ENCODE measurements at regions not wholly inside any gene's neighbourhood (a gene's known extent, or its start where the extent isn't known, plus 50 kb on each side); places are given as distances from the start of the nearest gene placed in this dataset.
"Not testable (repeated sequence)": the region's sequence is repeated elsewhere in the genome, so short reads cannot be mapped to it uniquely, and the experiment has no call there.

DNA sequence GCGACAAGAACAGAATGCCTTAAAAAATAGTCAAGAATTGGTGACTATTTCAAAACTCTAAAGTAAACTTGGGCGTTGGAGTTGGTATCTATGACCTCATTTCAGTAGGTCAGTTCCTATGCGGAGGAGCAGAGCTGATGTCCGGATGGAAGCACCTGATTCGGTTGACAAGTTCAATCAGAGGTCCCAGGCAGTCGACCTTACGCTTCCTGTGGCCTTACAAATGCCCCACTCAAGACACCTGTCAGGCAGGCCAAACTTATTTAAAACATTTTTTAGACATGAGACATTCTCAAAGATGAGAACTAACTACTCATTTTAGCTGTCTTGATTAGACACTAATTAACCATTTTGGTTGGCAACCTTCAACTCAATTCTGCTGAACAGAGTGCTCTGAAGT lies 137.7 kb upstream of the ADAMTS3 start:
- Histone ChIP-seq H3K27ac (ENCODE audit: insufficient read depth, low read depth, low read length, poor library complexity, severe bottlenecking) (no peak overlapping the region), H3K4me1 (ENCODE audit: control insufficient read depth, insufficient read depth, low read length) (no peaks in the 10 kb centered on the region), H3K4me3 (ENCODE audit: insufficient read depth, low read depth, low read length) (no peak overlapping the region), H3K9me3 (ENCODE audit: control insufficient read depth, low read length) (no peaks in the 10 kb centered on the region), H3K27me3 (ENCODE audit: control insufficient read depth, insufficient read depth, low read length, poor library complexity, severe bottlenecking) (no peaks in the 10 kb centered on the region), H3K36me3 (ENCODE audit: control insufficient read depth, insufficient read depth, low read length) (no peaks in the 10 kb centered on the region)
- WGBS, 2 experiments: 93 to 97% methylated on average over 7 of the region's 7 CpGs

DNA sequence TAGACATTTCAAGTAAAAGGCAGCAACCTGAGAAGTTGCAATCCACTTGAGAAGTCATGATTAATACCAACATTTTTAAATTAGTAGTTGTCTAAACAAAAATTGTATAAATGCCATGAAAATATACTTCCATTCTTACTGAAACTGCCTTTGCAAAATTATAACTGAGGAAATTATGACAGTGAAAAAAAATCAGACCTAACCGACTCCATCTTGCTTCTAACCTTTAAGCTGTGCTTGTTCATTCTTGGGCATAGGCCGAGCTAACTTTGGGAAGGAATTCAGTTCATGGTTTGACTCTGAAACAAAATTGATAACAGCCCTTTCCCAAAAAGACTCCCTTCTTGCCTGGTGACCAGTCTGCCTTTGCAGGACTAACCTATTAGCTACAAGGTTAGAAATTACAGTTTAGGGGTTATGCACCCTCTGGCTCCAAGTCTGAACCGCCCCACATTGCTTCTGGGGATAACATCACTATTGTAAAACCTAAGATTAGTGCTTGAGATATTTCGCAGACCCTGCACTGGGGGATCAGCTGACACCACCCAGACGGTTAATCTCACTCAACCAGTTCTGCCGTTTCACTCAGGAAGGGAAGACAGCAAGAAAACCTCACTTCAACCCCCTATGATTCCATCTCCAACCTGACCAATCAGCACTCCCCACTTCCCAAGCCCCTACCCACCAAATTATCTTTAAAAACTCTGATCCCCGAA lies 136.1 kb upstream of the ADAMTS3 start:
- not testable (repeated sequence) for H3K9me3 ChIP-seq (ENCODE audit: control insufficient read depth, low read length); H3K27me3 ChIP-seq (ENCODE audit: control insufficient read depth, insufficient read depth, low read length, poor library complexity, severe bottlenecking); H3K4me3 ChIP-seq (ENCODE audit: insufficient read depth, low read depth, low read length); H3K27ac ChIP-seq (ENCODE audit: insufficient read depth, low read depth, low read length, poor library complexity, severe bottlenecking); H3K36me3 ChIP-seq (ENCODE audit: control insufficient read depth, insufficient read depth, low read length); H3K4me1 ChIP-seq (ENCODE audit: control insufficient read depth, insufficient read depth, low read length)
- WGBS, 2 experiments: 89 to 90% methylated on average over 7 of the region's 7 CpGs

DNA sequence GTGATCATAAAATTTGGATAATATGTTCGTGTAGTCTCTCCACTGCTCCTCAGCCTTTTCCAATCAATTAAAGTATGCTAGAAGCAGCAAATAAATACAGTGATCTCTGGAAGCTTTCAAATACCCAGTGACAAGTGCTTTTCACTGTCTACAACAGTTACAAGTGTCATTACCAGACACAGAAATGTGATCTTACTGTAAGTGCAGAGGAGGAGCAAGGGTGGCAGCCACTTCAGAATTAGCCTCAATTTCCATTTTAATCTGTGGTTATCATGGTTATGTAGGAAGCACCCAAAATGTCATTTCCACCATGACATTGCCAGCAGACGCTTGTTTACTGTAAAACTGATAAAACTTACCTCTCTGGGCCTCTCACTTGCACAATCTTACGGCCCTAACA lies 133.9 kb upstream of the ADAMTS3 start:
- H3K4me3 ChIP-seq (ENCODE audit: insufficient read depth, low read depth, low read length): no peak overlapping the region
- no peaks in the 10 kb centered on the region for H3K4me1 ChIP-seq (ENCODE audit: control insufficient read depth, insufficient read depth, low read length)
- H3K36me3 ChIP-seq (ENCODE audit: control insufficient read depth, insufficient read depth, low read length): no peaks in the 10 kb centered on the region
- H3K27ac ChIP-seq (ENCODE audit: insufficient read depth, low read depth, low read length, poor library complexity, severe bottlenecking): no peak overlapping the region
- no peaks in the 10 kb centered on the region for H3K27me3 ChIP-seq (ENCODE audit: control insufficient read depth, insufficient read depth, low read length, poor library complexity, severe bottlenecking)
- WGBS, 2 experiments: 72 to 81% methylated on average over 2 to 3 of the region's 3 CpGs
- no peaks in the 10 kb centered on the region for H3K9me3 ChIP-seq (ENCODE audit: control insufficient read depth, low read length)

DNA sequence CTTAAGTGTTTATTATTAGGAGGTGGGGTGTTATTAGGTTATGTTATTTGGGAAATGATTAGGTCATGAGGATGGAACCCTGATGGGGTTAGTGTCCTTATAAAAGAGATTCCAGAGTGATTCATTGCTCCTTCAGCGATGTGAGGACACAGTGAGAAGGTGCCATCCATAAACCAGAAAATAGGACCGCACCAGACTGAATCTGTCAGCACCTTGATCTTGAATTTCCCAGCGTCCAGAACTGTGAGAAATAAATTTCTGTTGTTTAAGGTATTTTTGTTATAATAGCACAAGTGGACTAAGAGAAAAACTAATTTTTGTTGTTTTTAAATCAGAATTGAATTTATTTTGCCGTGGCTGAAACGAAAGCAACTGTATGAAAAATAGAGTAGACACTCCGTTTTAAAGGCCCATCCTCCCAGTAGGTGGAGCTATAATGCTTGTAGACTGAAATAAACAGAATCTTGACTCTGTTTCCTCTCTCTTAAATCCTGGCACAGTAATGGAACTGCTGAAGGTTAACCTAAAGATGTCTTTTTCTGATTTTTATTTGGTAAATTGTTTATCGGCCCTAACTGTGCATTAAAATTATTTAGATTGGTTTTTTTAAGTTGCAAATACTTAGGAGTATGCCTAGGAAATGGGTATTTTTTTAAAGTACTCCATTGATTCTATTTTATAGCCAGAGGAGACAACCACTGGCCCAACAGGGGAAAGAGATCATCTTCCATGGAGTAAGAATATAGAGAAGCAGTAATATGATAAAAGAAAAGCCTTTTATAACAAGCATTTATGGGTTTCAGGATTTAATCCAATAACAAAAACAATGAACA lies 133.2 kb upstream of the ADAMTS3 start:
- no peaks in the 10 kb centered on the region for H3K36me3 ChIP-seq (ENCODE audit: control insufficient read depth, insufficient read depth, low read length)
- H3K4me1 ChIP-seq (ENCODE audit: control insufficient read depth, insufficient read depth, low read length): no peaks in the 10 kb centered on the region
- H3K27ac ChIP-seq (ENCODE audit: insufficient read depth, low read depth, low read length, poor library complexity, severe bottlenecking): no peak overlapping the region
- no peak overlapping the region for H3K4me3 ChIP-seq (ENCODE audit: insufficient read depth, low read depth, low read length)
- 37 to 41% methylated on average over 7 of the region's 7 CpGs for WGBS, 2 experiments
- H3K9me3 ChIP-seq (ENCODE audit: control insufficient read depth, low read length): no peaks in the 10 kb centered on the region
- no peaks in the 10 kb centered on the region for H3K27me3 ChIP-seq (ENCODE audit: control insufficient read depth, insufficient read depth, low read length, poor library complexity, severe bottlenecking)

DNA sequence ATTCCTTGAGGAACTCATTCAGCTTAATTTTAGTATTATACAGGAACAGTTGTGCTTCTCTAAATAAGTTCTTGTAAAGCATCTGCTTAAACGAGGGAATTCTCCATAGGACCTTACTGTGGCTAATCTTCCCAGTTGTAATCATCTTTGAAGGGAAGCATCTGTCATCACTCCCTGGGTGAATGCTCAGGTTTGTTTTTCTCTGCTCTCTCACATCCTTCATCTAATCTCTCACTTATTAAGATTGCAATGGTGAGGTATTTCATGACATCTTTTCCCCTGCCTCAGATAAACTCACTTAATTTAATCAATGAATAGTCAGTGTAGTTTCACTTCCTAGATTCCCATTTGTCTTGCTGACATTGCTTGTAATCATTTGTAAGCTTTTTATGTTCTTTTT lies 121.8 kb upstream of the ADAMTS3 start:
- Histone ChIP-seq H3K27me3 (ENCODE audit: control insufficient read depth, insufficient read depth, low read length, poor library complexity, severe bottlenecking) (no peaks in the 10 kb centered on the region), H3K36me3 (ENCODE audit: control insufficient read depth, insufficient read depth, low read length) (no peaks in the 10 kb centered on the region), H3K27ac (ENCODE audit: insufficient read depth, low read depth, low read length, poor library complexity, severe bottlenecking) (no peak overlapping the region), H3K9me3 (ENCODE audit: control insufficient read depth, low read length) (no peaks in the 10 kb centered on the region), H3K4me3 (ENCODE audit: insufficient read depth, low read depth, low read length) (no peak overlapping the region), H3K4me1 (ENCODE audit: control insufficient read depth, insufficient read depth, low read length) (no peaks in the 10 kb centered on the region)
- 61 to 64% methylated on average over 1 of the region's 1 CpG for WGBS, 2 experiments

DNA sequence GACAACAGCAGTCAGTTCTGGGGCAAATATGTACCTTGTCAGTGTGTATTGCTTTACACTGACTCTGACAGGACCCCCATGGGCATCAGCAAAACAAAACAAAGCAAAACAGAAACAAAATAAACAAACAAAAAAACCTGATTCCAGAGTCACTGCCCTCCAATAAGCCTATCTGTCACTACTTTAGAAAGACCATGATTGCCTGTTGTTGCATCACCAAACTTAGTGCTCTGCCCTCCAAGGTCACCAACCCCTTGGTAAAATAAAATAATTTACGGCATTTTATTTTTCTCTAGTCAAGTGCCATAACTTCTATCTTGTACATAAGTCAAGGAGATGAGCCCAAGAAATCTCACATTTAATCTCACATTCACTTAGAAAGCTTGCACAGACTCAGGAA lies 120.9 kb upstream of the ADAMTS3 start:
- no peak overlapping the region for H3K27ac ChIP-seq (ENCODE audit: insufficient read depth, low read depth, low read length, poor library complexity, severe bottlenecking)
- WGBS, 2 experiments: 91 to 100% methylated on average over 1 of the region's 1 CpG
- H3K36me3 ChIP-seq (ENCODE audit: control insufficient read depth, insufficient read depth, low read length): no peaks in the 10 kb centered on the region

DNA sequence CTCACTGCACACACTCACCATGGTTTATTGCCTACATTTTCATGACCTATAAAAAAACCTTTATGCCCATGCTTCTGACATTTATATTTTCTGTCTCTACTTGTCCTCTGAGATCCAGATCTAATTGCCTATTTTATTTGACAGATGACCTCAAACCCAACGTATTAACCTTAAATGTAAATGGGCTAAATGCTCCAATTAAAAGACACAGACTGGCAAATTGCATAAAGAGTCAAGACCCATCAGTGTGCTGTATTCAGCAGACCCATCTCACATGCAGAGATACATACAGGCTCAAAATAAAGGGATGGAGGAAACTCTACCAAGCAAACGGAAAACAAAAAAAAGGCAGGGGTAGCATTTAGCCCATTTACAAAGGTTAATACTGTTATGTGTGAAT lies 117.4 kb upstream of the ADAMTS3 start:
- H3K4me3 ChIP-seq (ENCODE audit: insufficient read depth, low read depth, low read length): not testable (repeated sequence)
- WGBS, 2 experiments: 93 to 95% methylated on average over 2 of the region's 2 CpGs

More for the DNA sequence above, 120.9 kb upstream of the ADAMTS3 start:
- Histone ChIP-seq H3K9me3 (ENCODE audit: control insufficient read depth, low read length) (no peaks in the 10 kb centered on the region), H3K4me1 (ENCODE audit: control insufficient read depth, insufficient read depth, low read length) (no peaks in the 10 kb centered on the region), H3K27me3 (ENCODE audit: control insufficient read depth, insufficient read depth, low read length, poor library complexity, severe bottlenecking) (no peaks in the 10 kb centered on the region), H3K4me3 (ENCODE audit: insufficient read depth, low read depth, low read length) (no peak overlapping the region)

DNA sequence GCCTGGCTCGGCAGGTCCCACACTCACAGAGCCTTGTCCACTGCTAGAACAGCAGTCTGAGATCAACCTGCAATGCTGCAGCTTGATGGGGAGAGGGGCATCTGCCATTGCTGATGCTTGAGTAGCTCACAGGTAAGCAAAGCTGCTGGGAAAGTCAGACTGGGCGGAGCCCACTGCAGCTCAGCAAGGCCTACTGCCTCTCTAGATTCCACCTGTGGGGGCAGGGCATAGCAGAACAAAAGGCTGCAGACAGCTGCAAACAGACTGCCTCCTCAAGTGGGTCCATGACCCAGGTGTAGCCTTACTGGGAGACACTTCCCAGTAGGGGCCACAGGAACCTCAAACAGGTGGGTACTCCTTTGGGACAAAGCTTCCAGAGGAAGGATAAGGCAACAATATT lies 110.6 kb upstream of the ADAMTS3 start:
- H3K27me3 ChIP-seq (ENCODE audit: control insufficient read depth, insufficient read depth, low read length, poor library complexity, severe bottlenecking): no peaks in the 10 kb centered on the region
- H3K9me3 ChIP-seq (ENCODE audit: control insufficient read depth, low read length): no peaks in the 10 kb centered on the region
- H3K4me3 ChIP-seq (ENCODE audit: insufficient read depth, low read depth, low read length): no peak overlapping the region
- no peak overlapping the region for H3K27ac ChIP-seq (ENCODE audit: insufficient read depth, low read depth, low read length, poor library complexity, severe bottlenecking)
- no peaks in the 10 kb centered on the region for H3K36me3 ChIP-seq (ENCODE audit: control insufficient read depth, insufficient read depth, low read length)
- WGBS, 2 experiments: 84 to 94% methylated on average over 2 of the region's 2 CpGs
- no peaks in the 10 kb centered on the region for H3K4me1 ChIP-seq (ENCODE audit: control insufficient read depth, insufficient read depth, low read length)

More for the DNA sequence above, 117.4 kb upstream of the ADAMTS3 start:
- not testable (repeated sequence) for H3K27me3 ChIP-seq (ENCODE audit: control insufficient read depth, insufficient read depth, low read length, poor library complexity, severe bottlenecking); H3K36me3 ChIP-seq (ENCODE audit: control insufficient read depth, insufficient read depth, low read length); H3K4me1 ChIP-seq (ENCODE audit: control insufficient read depth, insufficient read depth, low read length); H3K9me3 ChIP-seq (ENCODE audit: control insufficient read depth, low read length); H3K27ac ChIP-seq (ENCODE audit: insufficient read depth, low read depth, low read length, poor library complexity, severe bottlenecking)

DNA sequence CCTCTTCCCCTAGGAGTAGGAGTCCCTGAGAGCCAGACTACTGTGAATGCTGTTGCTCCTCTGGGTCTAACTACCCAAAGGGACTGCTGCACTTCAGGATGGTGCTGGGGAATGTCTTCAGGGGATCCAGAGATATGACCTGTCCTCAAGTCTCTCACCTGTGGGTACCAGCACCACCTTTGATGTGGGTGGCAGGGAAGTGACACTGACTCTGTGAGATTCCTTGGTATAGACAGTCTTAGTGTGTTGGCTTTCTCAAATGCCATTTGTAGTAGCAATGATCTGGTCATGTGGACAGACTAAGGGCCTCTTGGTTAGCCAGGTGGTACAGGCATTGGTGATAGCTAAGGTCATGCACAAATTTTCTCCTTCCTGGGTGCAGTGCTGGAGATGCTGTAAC lies 108.9 kb upstream of the ADAMTS3 start:
- Histone ChIP-seq H3K36me3 (ENCODE audit: control insufficient read depth, insufficient read depth, low read length) (no peaks in the 10 kb centered on the region), H3K27ac (ENCODE audit: insufficient read depth, low read depth, low read length, poor library complexity, severe bottlenecking) (no peak overlapping the region), H3K27me3 (ENCODE audit: control insufficient read depth, insufficient read depth, low read length, poor library complexity, severe bottlenecking) (no peaks in the 10 kb centered on the region), H3K4me3 (ENCODE audit: insufficient read depth, low read depth, low read length) (no peak overlapping the region), H3K4me1 (ENCODE audit: control insufficient read depth, insufficient read depth, low read length) (no peaks in the 10 kb centered on the region), H3K9me3 (ENCODE audit: control insufficient read depth, low read length) (no peaks in the 10 kb centered on the region)

DNA sequence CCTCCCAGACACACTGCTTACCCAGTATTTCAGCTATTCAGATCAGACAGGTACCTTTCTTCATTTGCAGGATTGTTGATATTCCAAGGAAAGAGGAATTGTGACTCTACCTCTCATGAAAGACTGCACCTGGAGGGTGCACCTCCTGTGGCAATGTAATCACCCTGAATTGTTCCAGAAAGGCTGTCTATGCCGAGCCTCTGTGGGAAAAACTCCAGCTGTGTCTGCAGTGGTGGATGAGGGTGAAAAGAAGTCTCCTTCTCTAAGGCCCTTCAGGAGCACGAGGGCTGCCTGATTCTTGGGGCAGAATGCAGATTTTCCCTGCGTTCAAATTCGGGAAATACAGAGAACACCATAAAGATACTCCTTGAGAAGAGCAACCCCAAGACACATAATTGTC lies 108.2 kb upstream of the ADAMTS3 start:
- 89 to 92% methylated on average over 4 of the region's 4 CpGs for WGBS, 2 experiments
- Histone ChIP-seq H3K9me3 (ENCODE audit: control insufficient read depth, low read length) (no peaks in the 10 kb centered on the region), H3K27ac (ENCODE audit: insufficient read depth, low read depth, low read length, poor library complexity, severe bottlenecking) (no peak overlapping the region)

More for the DNA sequence above, 108.2 kb upstream of the ADAMTS3 start:
- Histone ChIP-seq H3K36me3 (ENCODE audit: control insufficient read depth, insufficient read depth, low read length) (no peaks in the 10 kb centered on the region), H3K4me3 (ENCODE audit: insufficient read depth, low read depth, low read length) (no peak overlapping the region), H3K27me3 (ENCODE audit: control insufficient read depth, insufficient read depth, low read length, poor library complexity, severe bottlenecking) (no peaks in the 10 kb centered on the region), H3K4me1 (ENCODE audit: control insufficient read depth, insufficient read depth, low read length) (no peaks in the 10 kb centered on the region)

Measured in ectodermal cell (in vitro differentiated cells).